Motor neuron (in vitro differentiated cells): ENCODE measurements at regions not wholly inside any gene's neighbourhood (a gene's known extent, or its start where the extent isn't known, plus 50 kb on each side); places are given as distances from the start of the nearest gene placed in this dataset.
"Not testable (repeated sequence)": the region's sequence is repeated elsewhere in the genome, so short reads cannot be mapped to it uniquely, and the experiment has no call there.

Experiments used
- ATAC-seq, 8 experiments: fragments of 200-7000 bp; cut with Tn5 transposase; replicated peaks in 6 of 8; 2 replicates each; pipeline ENCODE4 v1.8.0; 2021; ENCODE audit warnings: mild to moderate bottlenecking in 8 of 8, moderate library complexity in 8 of 8
- H3K27ac ChIP-seq, 2 donors: fragments of 250-450 bp; sonication (Bioruptor Pico); 2 replicates each; pipeline ENCODE4 v1.9.0; 2021; ENCODE audit warnings: antibody characterized with exemption in 2 of 2, mild to moderate bottlenecking in 2 of 2, moderate library complexity in 1 of 2
- H3K4me1 ChIP-seq, 2 donors: fragments of 250-450 bp; sonication (Bioruptor Pico); replicated peaks in 1 of 2; 2 replicates each; pipeline ENCODE4 v1.6.1; 2021; ENCODE audit warnings: antibody characterized with exemption in 2 of 2, mild to moderate bottlenecking in 2 of 2, moderate library complexity in 1 of 2
- H3K4me3 ChIP-seq, 5 donors: fragments of 250-450 bp; sonication (Bioruptor Pico); 2 replicates each; pipeline ENCODE4 v1.9.0; 2021; ENCODE audit warnings: antibody characterized with exemption in 5 of 5, mild to moderate bottlenecking in 5 of 5, moderate library complexity in 4 of 5
- WGBS, 10 experiments: fragments of 450-650 bp; shearing (Covaris generic); methylation state at CpG; one replicate each; pipeline ENCODE4 v1.0.0; 2022; 5-methylcytosine and 5-hydroxymethylcytosine counted together
- in situ Hi-C, 9 experiments: fragments of 400-800 bp; cut with MboI; loops; one replicate each; pipeline ENCODE4 v1.15.0; 2021; ENCODE audit warnings: low sequenced_read_pairs in 9 of 9, low pct_unique_long_range_greater_than_20kb in 2 of 9; ENCODE audit not compliant: unreplicated experiment in 9 of 9

GRCh38 chr6:85002847-85003246, 238.4 kb upstream of the TBX18 start:
- H3K27ac ChIP-seq = no peak overlapping the region
- 40 to 100% (median 65%) methylated on average over 1 to 3 of the region's 3 CpGs; no CpG with 5 or more reads in 2 of the 10 experiments for WGBS, 10 experiments
- ATAC-seq = no peak
- in situ Hi-C loops = no loop called here
- no peak overlapping the region for H3K4me3 ChIP-seq
- H3K4me1 ChIP-seq = no peaks in the 10 kb centered on the region

GRCh38 chr6:85000001-85000400, 235.6 kb upstream of the TBX18 start:
- Histone ChIP-seq H3K4me1 (no peaks in the 10 kb centered on the region), H3K4me3 (no peak overlapping the region), H3K27ac (no peak overlapping the region)
- WGBS, 10 experiments = 0 to 86% (median 57%) methylated on average over 1 to 2 of the region's 2 CpGs
- peak in 3 of 8 experiments; percentile 45 to 96 (median 95) for ATAC-seq
- in situ Hi-C loops = no loop called here

- Histone ChIP-seq H3K4me3 (no peak overlapping the region), H3K27ac (no peak overlapping the region), H3K4me1 (no peaks in the 10 kb centered on the region)
- 0 to 86% (median 63%) methylated on average over 1 of the region's 1 CpG; no CpG with 5 or more reads in 1 of the 10 experiments for WGBS, 10 experiments
- in situ Hi-C loops = no loop called here
- no peak for ATAC-seq
These were observed 233.8 kb upstream of the TBX18 start for GRCh38 chr6:84998223-84998622.

GRCh38 chr6:84988766-84989165, 224.4 kb upstream of the TBX18 start:
- H3K4me1 ChIP-seq, ATAC-seq, H3K27ac ChIP-seq, in situ Hi-C loops, H3K4me3 ChIP-seq: not testable (repeated sequence)
- WGBS, 10 experiments = 0 to 60% (median 38%) methylated on average over 1 of the region's 1 CpG; no CpG with 5 or more reads in 3 of the 10 experiments

- in situ Hi-C loops = not testable (repeated sequence)
These were observed 221.1 kb upstream of the TBX18 start for GRCh38 chr6:84985490-84985889.

GRCh38 chr6:84979541-84979940, 215.1 kb upstream of the TBX18 start:
- H3K4me1 ChIP-seq = no peaks in the 10 kb centered on the region
- in situ Hi-C loops = no loop called here
- no peak for ATAC-seq
- 33 to 88% (median 74%) methylated on average over 1 of the region's 1 CpG; no CpG with 5 or more reads in 4 of the 10 experiments for WGBS, 10 experiments
- H3K27ac ChIP-seq = no peak overlapping the region
- H3K4me3 ChIP-seq = no peak overlapping the region

More at GRCh38 chr6:84985490-84985889, 221.1 kb upstream of the TBX18 start:
- H3K27ac ChIP-seq, H3K4me3 ChIP-seq, ATAC-seq, H3K4me1 ChIP-seq: not testable (repeated sequence)
- 90 to 100% (median 94%) methylated on average over 2 to 3 of the region's 3 CpGs; no CpG with 5 or more reads in 3 of the 10 experiments for WGBS, 10 experiments

- no peak for ATAC-seq
- in situ Hi-C loops = no loop called here
- 0 to 100% (median 73%) methylated on average over 1 of the region's 1 CpG; no CpG with 5 or more reads in 4 of the 10 experiments for WGBS, 10 experiments
- H3K4me3 ChIP-seq = no peak overlapping the region
- no peaks in the 10 kb centered on the region for H3K4me1 ChIP-seq
- H3K27ac ChIP-seq = no peak overlapping the region
These were observed 212.9 kb upstream of the TBX18 start for GRCh38 chr6:84977363-84977705.

- Histone ChIP-seq H3K4me3 (no peak overlapping the region), H3K4me1 (no peaks in the 10 kb centered on the region), H3K27ac (no peak overlapping the region)
- in situ Hi-C loops = no loop called here
- peak in 5 of 8 experiments; percentile 65 to 95 (median 77) for ATAC-seq
- WGBS, 10 experiments = 0 to 70% (median 40%) methylated on average over 1 to 4 of the region's 4 CpGs
These were observed 212.3 kb upstream of the TBX18 start for GRCh38 chr6:84976526-84977362.

- H3K4me3 ChIP-seq = no peak overlapping the region
- in situ Hi-C loops = no loop called here
- no peaks in the 10 kb centered on the region for H3K4me1 ChIP-seq
- no peak overlapping the region for H3K27ac ChIP-seq
- WGBS, 10 experiments = 43 to 100% (median 83%) methylated on average over 1 of the region's 1 CpG; no CpG with 5 or more reads in 3 of the 10 experiments
- ATAC-seq = no peak
These were observed 210.9 kb upstream of the TBX18 start for GRCh38 chr6:84975316-84975715.

- WGBS, 10 experiments = 40 to 86% (median 78%) methylated on average over 1 to 2 of the region's 2 CpGs; no CpG with 5 or more reads in 4 of the 10 experiments
- H3K4me1 ChIP-seq = no peaks in the 10 kb centered on the region
- in situ Hi-C loops = loop anchor here in 1 of 9 experiments (25.0 kb wide), 1 partner anchor 186 kb away; no protein-coding TSS in a partner anchor
- no peak overlapping the region for H3K4me3 ChIP-seq
- H3K27ac ChIP-seq = no peak overlapping the region
- ATAC-seq = no peak
These were observed 209.2 kb upstream of the TBX18 start for GRCh38 chr6:84973606-84974005.

GRCh38 chr6:84967965-84968364, 203.6 kb upstream of the TBX18 start:
- Histone ChIP-seq H3K27ac (no peak overlapping the region), H3K4me1 (no peaks in the 10 kb centered on the region), H3K4me3 (no peak overlapping the region)
- 19 to 100% (median 82%) methylated on average over 1 to 9 of the region's 11 CpGs; no CpG with 5 or more reads in 2 of the 10 experiments for WGBS, 10 experiments
- in situ Hi-C loops = loop anchor here in 2 of 9 experiments (10.0 to 25.0 kb wide), 2 partner anchors 181 to 183 kb away; no protein-coding TSS in a partner anchor
- no peak for ATAC-seq

- peak in 4 of 8 experiments; percentile 30 to 70 (median 68) for ATAC-seq
- no peak overlapping the region for H3K4me3 ChIP-seq
- no peaks in the 10 kb centered on the region for H3K4me1 ChIP-seq
- H3K27ac ChIP-seq = no peak overlapping the region
- in situ Hi-C loops = loop anchor here in 2 of 9 experiments (10.0 to 25.0 kb wide), 2 partner anchors 180 to 183 kb away; no protein-coding TSS in a partner anchor
- 34 to 100% (median 51%) methylated on average over 1 to 6 of the region's 7 CpGs; no CpG with 5 or more reads in 1 of the 10 experiments for WGBS, 10 experiments
These were observed 203.0 kb upstream of the TBX18 start for GRCh38 chr6:84967389-84967788.

- WGBS, 10 experiments = 10 to 50% (median 25%) methylated on average over 1 to 2 of the region's 2 CpGs; no CpG with 5 or more reads in 1 of the 10 experiments
- in situ Hi-C loops = loop anchor here in 1 of 9 experiments (25.0 kb wide), 1 partner anchor 166 kb away; no protein-coding TSS in a partner anchor
- no peaks in the 10 kb centered on the region for H3K4me1 ChIP-seq
- H3K27ac ChIP-seq = no peak overlapping the region
- H3K4me3 ChIP-seq = no peak overlapping the region
- peak in 4 of 8 experiments; percentile 34 to 77 (median 46) for ATAC-seq
These were observed 188.8 kb upstream of the TBX18 start for GRCh38 chr6:84953111-84953755.
